Transverse colon (tissue), 4 donors: ENCODE measurements at regions not wholly inside any gene's neighbourhood (a gene's known extent, or its start where the extent isn't known, plus 50 kb on each side); places are given as distances from the start of the nearest gene placed in this dataset.

Experiments
- CTCF ChIP-seq, 5 experiments: fragments of 200-600 bp in 3 of 5; fragments of 450-650 bp in 2 of 5; sonication (generic) in 3 of 5; IDR thresholded peaks; 1 replicate in 2 of 5; 2 replicates in 3 of 5; pipeline ENCODE4 v1.5.1; 2016 to 2017; ENCODE audit warnings: antibody characterized with exemption in 5 of 5, inconsistent platforms in 3 of 5, mild to moderate bottlenecking in 2 of 5, moderate library complexity in 1 of 5
- EP300 ChIP-seq: sonication (generic); formaldehyde crosslinking; IDR thresholded peaks from one replicate; pipeline ENCODE4 v1.6.1; 2017; ENCODE audit warnings: antibody characterized with exemption, low read depth
- POLR2A ChIP-seq: fragments of 450-650 bp; IDR thresholded peaks from one replicate; pipeline ENCODE4 v1.6.1; 2016; ENCODE audit warnings: antibody characterized with exemption, mild to moderate bottlenecking, moderate library complexity
- POLR2AphosphoS5 ChIP-seq, 3 donors: sonication (generic); formaldehyde crosslinking; IDR thresholded peaks; one replicate each; pipeline ENCODE4 v1.6.1; 2016; ENCODE audit warnings: antibody characterized with exemption in 3 of 3

- TF ChIP-seq CTCF (IDR thresholded peaks at IDR 0.05), result no peak
- no peak for TF ChIP-seq EP300
- TF ChIP-seq POLR2A, result no peak
- no peak for TF ChIP-seq POLR2AphosphoS5 (IDR thresholded peaks at IDR 0.05)
These were observed 223.2 kb upstream of the FOXF1 start for GRCh38 chr16:86286991-86287663.
